ENCODE measurements at regions not wholly inside any gene's neighbourhood (a gene's known extent, or its start where the extent isn't known, plus 50 kb on each side); places are given as distances from the start of the nearest gene placed in this dataset.
A peak's percentile ranks its signal among the peaks of the same experiment; 100 is the strongest.

- ATAC-seq (ENCODE audit: low read depth) (no peak), DNase-seq (ENCODE audit: low spot score in 2 of 2) (no peak)
- no peak overlapping the region for H3K4me3 Mint-ChIP-seq
- H3K36me3 Mint-ChIP-seq: no peaks in the 10 kb centered on the region
- no peaks in the 10 kb centered on the region for H3K27me3 Mint-ChIP-seq
- peaks cover 3% of the 10 kb centered on the region for H3K9me3 Mint-ChIP-seq
- no peaks in the 10 kb centered on the region for H3K4me1 Mint-ChIP-seq
- no peak overlapping the region for H3K27ac Mint-ChIP-seq
Observed at GRCh38 chr21:22476214-22476613, 1478.0 kb downstream of the NCAM2 start.

- Mint-ChIP-seq H3K9me3 (peaks cover 3% of the 10 kb centered on the region), H3K4me1 (no peaks in the 10 kb centered on the region), H3K27me3 (no peaks in the 10 kb centered on the region), H3K4me3 (no peak overlapping the region), H3K27ac (no peak overlapping the region), H3K36me3 (no peaks in the 10 kb centered on the region)
- no peak for ATAC-seq (ENCODE audit: low read depth)
- no peak for DNase-seq (ENCODE audit: low spot score in 2 of 2)
Observed at GRCh38 chr21:22476726-22477646, 1478.8 kb downstream of the NCAM2 start.

- no peaks in the 10 kb centered on the region for H3K4me1 Mint-ChIP-seq
- ATAC-seq (ENCODE audit: low read depth) (no peak), DNase-seq (ENCODE audit: low spot score in 2 of 2) (no peak)
- H3K27me3 Mint-ChIP-seq: no peaks in the 10 kb centered on the region
- H3K9me3 Mint-ChIP-seq: no peaks in the 10 kb centered on the region
- H3K27ac Mint-ChIP-seq: no peak overlapping the region
- H3K36me3 Mint-ChIP-seq: no peaks in the 10 kb centered on the region
- no peak overlapping the region for H3K4me3 Mint-ChIP-seq
Observed at GRCh38 chr21:22490049-22490448, 1491.8 kb downstream of the NCAM2 start.

GRCh38 chr21:22516230-22516629, 1518.0 kb downstream of the NCAM2 start:
- Mint-ChIP-seq H3K27me3 (no peaks in the 10 kb centered on the region), H3K4me3 (no peak overlapping the region), H3K36me3 (no peaks in the 10 kb centered on the region), H3K27ac (no peak overlapping the region), H3K4me1 (no peaks in the 10 kb centered on the region), H3K9me3 (peaks cover 3% of the 10 kb centered on the region)
- peak; percentile 45 for ATAC-seq (ENCODE audit: low read depth)
- no peak for DNase-seq (ENCODE audit: low spot score in 2 of 2)

- H3K27ac Mint-ChIP-seq: no peak overlapping the region
- no peaks in the 10 kb centered on the region for H3K36me3 Mint-ChIP-seq
- peaks cover 12% of the 10 kb centered on the region for H3K9me3 Mint-ChIP-seq
- no peak overlapping the region for H3K4me3 Mint-ChIP-seq
- H3K4me1 Mint-ChIP-seq: no peaks in the 10 kb centered on the region
- DNase-seq (ENCODE audit: low spot score in 2 of 2) (no peak), ATAC-seq (ENCODE audit: low read depth) (no peak)
- H3K27me3 Mint-ChIP-seq: no peaks in the 10 kb centered on the region
Observed at GRCh38 chr21:22535630-22536029, 1537.4 kb downstream of the NCAM2 start.

- DNase-seq (ENCODE audit: low spot score in 2 of 2): no peak
- H3K4me3 Mint-ChIP-seq: no peak overlapping the region
- H3K9me3 Mint-ChIP-seq: peaks cover 17% of the 10 kb centered on the region
- no peak for ATAC-seq (ENCODE audit: low read depth)
- no peaks in the 10 kb centered on the region for H3K27me3 Mint-ChIP-seq
- no peaks in the 10 kb centered on the region for H3K36me3 Mint-ChIP-seq
- no peak overlapping the region for H3K27ac Mint-ChIP-seq
- H3K4me1 Mint-ChIP-seq: no peaks in the 10 kb centered on the region
Observed at GRCh38 chr21:22536509-22536908, 1538.3 kb downstream of the NCAM2 start.

- Mint-ChIP-seq H3K4me1 (no peaks in the 10 kb centered on the region), H3K27me3 (no peaks in the 10 kb centered on the region), H3K27ac (no peak overlapping the region), H3K9me3 (peaks cover 7% of the 10 kb centered on the region), H3K36me3 (no peaks in the 10 kb centered on the region), H3K4me3 (no peak overlapping the region)
- DNase-seq (ENCODE audit: low spot score in 2 of 2) (no peak), ATAC-seq (ENCODE audit: low read depth) (no peak)
Observed at GRCh38 chr21:22544747-22545146, 1546.5 kb downstream of the NCAM2 start.

- Mint-ChIP-seq H3K27me3 (no peaks in the 10 kb centered on the region), H3K4me1 (no peaks in the 10 kb centered on the region), H3K27ac (no peak overlapping the region), H3K4me3 (no peak overlapping the region), H3K36me3 (no peaks in the 10 kb centered on the region), H3K9me3 (no peaks in the 10 kb centered on the region)
- DNase-seq (ENCODE audit: low spot score in 2 of 2) (no peak), ATAC-seq (ENCODE audit: low read depth) (no peak)
Observed at GRCh38 chr21:22552390-22552789, 1554.2 kb downstream of the NCAM2 start.

GRCh38 chr21:22554690-22555316, 1556.6 kb downstream of the NCAM2 start:
- ATAC-seq (ENCODE audit: low read depth) (no peak), DNase-seq (ENCODE audit: low spot score in 2 of 2) (no peak)
- Mint-ChIP-seq H3K27me3 (no peaks in the 10 kb centered on the region), H3K27ac (no peak overlapping the region), H3K4me3 (no peak overlapping the region), H3K36me3 (no peaks in the 10 kb centered on the region), H3K4me1 (no peaks in the 10 kb centered on the region), H3K9me3 (no peaks in the 10 kb centered on the region)

- Mint-ChIP-seq H3K4me1 (no peaks in the 10 kb centered on the region), H3K36me3 (no peaks in the 10 kb centered on the region), H3K9me3 (peaks cover 1% of the 10 kb centered on the region), H3K27ac (no peak overlapping the region), H3K4me3 (no peak overlapping the region), H3K27me3 (no peaks in the 10 kb centered on the region)
- DNase-seq (ENCODE audit: low spot score in 2 of 2) (no peak), ATAC-seq (ENCODE audit: low read depth) (no peak)
Observed at GRCh38 chr21:22556829-22557228, 1558.6 kb downstream of the NCAM2 start.

- no peak for ATAC-seq (ENCODE audit: low read depth)
Observed at GRCh38 chr21:22561946-22562345, 1563.7 kb downstream of the NCAM2 start.

GRCh38 chr21:22573834-22574233, 1575.6 kb downstream of the NCAM2 start:
- no peaks in the 10 kb centered on the region for H3K27me3 Mint-ChIP-seq
- no peaks in the 10 kb centered on the region for H3K9me3 Mint-ChIP-seq
- no peak overlapping the region for H3K4me3 Mint-ChIP-seq
- no peaks in the 10 kb centered on the region for H3K4me1 Mint-ChIP-seq
- no peak for ATAC-seq (ENCODE audit: low read depth)
- H3K27ac Mint-ChIP-seq: no peak overlapping the region
- H3K36me3 Mint-ChIP-seq: no peaks in the 10 kb centered on the region
- no peak for DNase-seq (ENCODE audit: low spot score in 2 of 2)

More at GRCh38 chr21:22561946-22562345, 1563.7 kb downstream of the NCAM2 start:
- H3K4me1 Mint-ChIP-seq: no peaks in the 10 kb centered on the region
- H3K4me3 Mint-ChIP-seq: no peak overlapping the region
- peaks cover 3% of the 10 kb centered on the region for H3K9me3 Mint-ChIP-seq
- DNase-seq (ENCODE audit: low spot score in 2 of 2): no peak
- H3K27ac Mint-ChIP-seq: no peak overlapping the region
- no peaks in the 10 kb centered on the region for H3K36me3 Mint-ChIP-seq
- H3K27me3 Mint-ChIP-seq: no peaks in the 10 kb centered on the region

- Mint-ChIP-seq H3K27ac (no peak overlapping the region), H3K9me3 (no peaks in the 10 kb centered on the region), H3K36me3 (no peaks in the 10 kb centered on the region), H3K4me3 (no peak overlapping the region), H3K4me1 (no peaks in the 10 kb centered on the region), H3K27me3 (no peaks in the 10 kb centered on the region)
- no peak for ATAC-seq (ENCODE audit: low read depth)
- no peak for DNase-seq (ENCODE audit: low spot score in 2 of 2)
Observed at GRCh38 chr21:22575165-22575584, 1577.0 kb downstream of the NCAM2 start.

GRCh38 chr21:22579741-22580140, 1581.5 kb downstream of the NCAM2 start:
- no peaks in the 10 kb centered on the region for H3K27me3 Mint-ChIP-seq
- no peak overlapping the region for H3K27ac Mint-ChIP-seq
- H3K4me3 Mint-ChIP-seq: no peak overlapping the region
- ATAC-seq (ENCODE audit: low read depth): no peak
- H3K36me3 Mint-ChIP-seq: no peaks in the 10 kb centered on the region
- DNase-seq (ENCODE audit: low spot score in 2 of 2): no peak
- H3K9me3 Mint-ChIP-seq: no peaks in the 10 kb centered on the region
- no peaks in the 10 kb centered on the region for H3K4me1 Mint-ChIP-seq
